Upper lobe of left lung (tissue), 6 donors: ENCODE measurements at regions not wholly inside any gene's neighbourhood (a gene's known extent, or its start where the extent isn't known, plus 50 kb on each side); places are given as distances from the start of the nearest gene placed in this dataset.

Source experiments
- ATAC-seq, 2 donors: fragments of 200-7000 bp; cut with Tn5 transposase; one replicate each; pipeline ENCODE4 v1.9.1; 2022; ENCODE audit warnings: mild to moderate bottlenecking in 2 of 2, moderate library complexity in 2 of 2; ENCODE audit not compliant: low FRiP score in 2 of 2
- DNase-seq, 2 donors: peaks; one replicate each; pipeline ENCODE4 v3.0.0-alpha.2; 2019 to 2020
- H3K27ac ChIP-seq, 4 donors: fragments of 200-600 bp; sonication (generic); one replicate each; pipeline ENCODE4 v1.5.1; 2016 to 2019
- H3K27me3 ChIP-seq, 4 donors: fragments of 200-600 bp; sonication (generic); one replicate each; pipeline ENCODE4 v1.5.1; 2017 to 2019
- H3K36me3 ChIP-seq, 4 donors: fragments of 200-600 bp; sonication (generic); one replicate each; pipeline ENCODE4 v1.5.1; 2016 to 2019
- H3K4me1 ChIP-seq, 4 donors: fragments of 200-600 bp; sonication (generic); one replicate each; pipeline ENCODE4 v1.5.1; 2018 to 2019
- H3K4me3 ChIP-seq, 4 donors: fragments of 200-600 bp; sonication (generic); one replicate each; pipeline ENCODE4 v1.5.1; 2017 to 2019; ENCODE audit warnings: mild to moderate bottlenecking in 2 of 4, moderate library complexity in 1 of 4
- H3K9me3 ChIP-seq, 4 donors: fragments of 200-600 bp; sonication (generic); one replicate each; pipeline ENCODE4 v1.5.1; 2018 to 2019
- CTCF ChIP-seq, 6 experiments: fragments of 450-650 bp in 4 of 6; fragments of 200-600 bp in 2 of 6; sonication (generic) in 2 of 6; IDR thresholded peaks; one replicate each; pipeline ENCODE4 v1.5.1; 2016 to 2019; ENCODE audit warnings: antibody characterized with exemption in 6 of 6
- EP300 ChIP-seq, 4 donors: sonication (generic); formaldehyde crosslinking; IDR thresholded peaks; one replicate each; pipeline ENCODE4 v1.5.1; 2017; ENCODE audit warnings: antibody characterized with exemption in 4 of 4, control low read depth in 2 of 4
- POLR2A ChIP-seq, 4 donors: fragments of 450-650 bp; IDR thresholded peaks; one replicate each; pipeline ENCODE4 v1.5.1; 2016 to 2017; ENCODE audit warnings: antibody characterized with exemption in 4 of 4, mild to moderate bottlenecking in 2 of 4
- POLR2AphosphoS5 ChIP-seq, 2 donors: sonication (generic); formaldehyde crosslinking; IDR thresholded peaks; one replicate each; pipeline ENCODE4 v1.5.1; 2017; ENCODE audit warnings: antibody characterized with exemption in 2 of 2
- WGBS, 2 donors: methylation state at CpG; one replicate each; pipeline ENCODE4 v1.1.5; 2017 to 2018; 5-methylcytosine and 5-hydroxymethylcytosine counted together
- donor health status: DM: no; HTN: no; CAD: no; lungs with moderate emphysema.
- donor health status: DM: no; HTN: yes; CAD: no; lungs with severe emphysema.

GRCh38 chr15:95269242-95270183, 1038.2 kb downstream of the MCTP2 start:
- no peaks in the 10 kb centered on the region for H3K36me3 ChIP-seq
- no peaks in the 10 kb centered on the region for H3K9me3 ChIP-seq
- DNase-seq (no peak), ATAC-seq (peak in 1 of 2 donors; percentile 76)
- TF ChIP-seq EP300 (IDR thresholded peaks at IDR 0.05), result no peak
- TF ChIP-seq POLR2A (IDR thresholded peaks at IDR 0.05), result no peak
- no peak for TF ChIP-seq CTCF (IDR thresholded peaks at IDR 0.05)
- no peak for TF ChIP-seq POLR2AphosphoS5 (IDR thresholded peaks at IDR 0.05)
- H3K4me1 ChIP-seq, result peaks cover 0 to 3% (median 0%) of the 10 kb centered on the region in 4 donors
- WGBS, 2 donors, result 70 to 72% methylated on average over 10 of the region's 10 CpGs
- H3K27ac ChIP-seq, result no peak overlapping the region
- no peak overlapping the region for H3K4me3 ChIP-seq
- no peaks in the 10 kb centered on the region for H3K27me3 ChIP-seq

GRCh38 chr15:95274101-95274500, 1042.7 kb downstream of the MCTP2 start:
- Histone ChIP-seq H3K27ac (no peak overlapping the region), H3K4me3 (no peak overlapping the region), H3K27me3 (no peaks in the 10 kb centered on the region), H3K36me3 (no peaks in the 10 kb centered on the region), H3K9me3 (no peaks in the 10 kb centered on the region), H3K4me1 (no peaks in the 10 kb centered on the region)
- TF ChIP-seq POLR2A (IDR thresholded peaks at IDR 0.05), result no peak
- TF ChIP-seq POLR2AphosphoS5 (IDR thresholded peaks at IDR 0.05), result no peak
- TF ChIP-seq CTCF (IDR thresholded peaks at IDR 0.05), result no peak
- DNase-seq (no peak), ATAC-seq (no peak)
- 74 to 85% methylated on average over 4 of the region's 4 CpGs for WGBS, 2 donors

- DNase-seq, result no peak
- WGBS, 2 donors, result 71 to 77% methylated on average over 3 of the region's 3 CpGs
- no peak for ATAC-seq
- no peaks in the 10 kb centered on the region for H3K27me3 ChIP-seq
- no peak overlapping the region for H3K4me3 ChIP-seq
- H3K36me3 ChIP-seq, result no peaks in the 10 kb centered on the region
- TF ChIP-seq POLR2A (IDR thresholded peaks at IDR 0.05), result no peak
- TF ChIP-seq CTCF (IDR thresholded peaks at IDR 0.05), result no peak
- TF ChIP-seq EP300 (IDR thresholded peaks at IDR 0.05), result no peak
- no peak for TF ChIP-seq POLR2AphosphoS5 (IDR thresholded peaks at IDR 0.05)
- peak overlapping the region in 2 of 4 donors; percentile 16 to 44 for H3K27ac ChIP-seq
- peaks cover 0 to 4% (median 0%) of the 10 kb centered on the region in 4 donors for H3K4me1 ChIP-seq
- no peaks in the 10 kb centered on the region for H3K9me3 ChIP-seq
Observed at GRCh38 chr15:95277266-95277665, 1045.9 kb downstream of the MCTP2 start.

- Histone ChIP-seq H3K4me3 (no peak overlapping the region), H3K36me3 (no peaks in the 10 kb centered on the region), H3K27ac (peak overlapping the region; percentile 13 to 59 (median 26)), H3K4me1 (peaks cover 0 to 4% (median 0%) of the 10 kb centered on the region in 4 donors), H3K27me3 (no peaks in the 10 kb centered on the region), H3K9me3 (no peaks in the 10 kb centered on the region)
- ATAC-seq, result no peak
- TF ChIP-seq POLR2A (IDR thresholded peaks at IDR 0.05) (no peak), POLR2AphosphoS5 (IDR thresholded peaks at IDR 0.05) (no peak), CTCF (IDR thresholded peaks at IDR 0.05) (no peak), EP300 (IDR thresholded peaks at IDR 0.05) (no peak)
- WGBS, 2 donors, result 73 to 76% methylated on average over 6 of the region's 6 CpGs
- no peak for DNase-seq
Observed at GRCh38 chr15:95278532-95279245, 1047.3 kb downstream of the MCTP2 start.
